HuH-7.5 (cell line): ENCODE measurements at regions not wholly inside any gene's neighbourhood (a gene's known extent, or its start where the extent isn't known, plus 50 kb on each side); places are given as distances from the start of the nearest gene placed in this dataset.
"Not testable (repeated sequence)": the region's sequence is repeated elsewhere in the genome, so short reads cannot be mapped to it uniquely, and the experiment has no call there.

ENCODE experiments used
- DNase-seq: peaks from one replicate; pipeline ENCODE4 v3.0.0; 2011; ENCODE audit warnings: low spot score

DNA sequence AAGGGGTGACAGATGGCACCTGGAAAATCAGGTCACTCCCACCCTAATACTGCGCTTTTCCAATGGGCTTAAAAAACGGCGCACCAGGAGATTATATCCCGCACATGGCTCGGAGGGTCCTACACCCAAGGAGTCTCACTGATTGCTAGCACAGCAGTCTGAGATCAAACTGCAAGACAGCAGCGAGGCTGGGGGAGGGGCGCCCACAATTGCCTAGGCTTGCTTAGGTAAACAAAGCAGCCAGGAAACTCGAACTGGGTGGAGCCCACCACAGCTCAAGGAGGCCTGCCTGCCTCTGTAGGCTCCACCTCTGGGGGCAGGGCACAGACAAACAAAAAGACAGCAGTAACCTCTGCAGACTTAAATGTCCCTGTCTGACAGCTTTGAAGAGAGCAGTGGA lies 205.7 kb upstream of the HTR1E start:
- not testable (repeated sequence) for DNase-seq

DNA sequence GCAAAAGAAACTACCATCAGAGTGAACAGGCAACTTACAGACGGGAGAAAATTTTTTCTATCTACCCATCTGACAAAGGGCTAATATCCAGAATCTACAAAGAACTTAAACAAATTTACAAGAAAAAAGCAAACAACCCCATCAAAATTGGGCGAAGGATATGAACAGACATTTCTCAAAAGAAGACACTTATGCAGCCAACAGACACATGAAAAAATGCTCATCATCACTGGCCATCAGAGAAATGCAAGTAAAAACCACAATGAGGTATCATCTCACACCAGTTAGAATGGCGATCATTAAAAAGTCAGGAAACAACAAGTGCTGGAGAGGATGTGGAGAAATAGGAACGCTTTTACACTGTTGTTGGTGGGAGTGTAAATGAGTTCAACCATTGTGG lies 206.6 kb upstream of the HTR1E start:
- not testable (repeated sequence) for DNase-seq

DNA sequence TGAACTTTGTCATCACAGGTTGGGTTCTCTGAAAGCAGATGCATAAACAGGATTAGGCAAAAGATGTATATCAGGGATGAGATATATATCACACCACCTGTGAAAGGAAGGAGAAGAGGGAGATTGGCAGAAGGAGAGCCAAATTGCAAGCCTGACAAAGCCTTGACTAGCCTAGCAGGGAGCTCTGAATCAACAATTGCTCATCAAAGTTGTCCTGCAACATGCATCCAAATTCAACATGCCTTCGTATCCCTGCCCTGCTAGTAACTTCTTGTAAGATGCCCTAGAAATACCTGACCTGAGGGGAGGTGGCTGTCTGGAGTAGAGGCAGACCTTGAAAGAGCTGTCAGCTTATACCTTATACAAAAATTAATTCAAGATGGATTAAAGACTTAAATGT lies 207.1 kb upstream of the HTR1E start:
- DNase-seq: no peak

DNA sequence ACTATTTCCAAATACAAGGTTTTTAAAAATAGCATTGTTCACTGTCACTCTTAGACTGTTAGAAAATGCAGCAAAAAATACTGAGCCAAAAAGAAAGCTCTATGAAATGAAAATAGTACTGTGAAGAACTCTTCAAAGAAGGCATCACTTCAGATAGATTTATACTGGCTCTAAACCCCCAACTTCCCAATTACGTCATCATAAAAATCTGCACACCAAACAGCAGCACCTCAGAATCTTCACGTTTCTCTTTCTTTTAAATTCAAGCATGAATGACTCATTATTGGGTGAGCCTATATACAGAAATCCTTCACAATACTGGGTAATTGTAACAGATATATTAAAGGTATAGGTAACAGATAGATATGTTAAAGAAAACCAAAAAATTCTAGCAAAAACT lies 208.4 kb upstream of the HTR1E start:
- no peak for DNase-seq

DNA sequence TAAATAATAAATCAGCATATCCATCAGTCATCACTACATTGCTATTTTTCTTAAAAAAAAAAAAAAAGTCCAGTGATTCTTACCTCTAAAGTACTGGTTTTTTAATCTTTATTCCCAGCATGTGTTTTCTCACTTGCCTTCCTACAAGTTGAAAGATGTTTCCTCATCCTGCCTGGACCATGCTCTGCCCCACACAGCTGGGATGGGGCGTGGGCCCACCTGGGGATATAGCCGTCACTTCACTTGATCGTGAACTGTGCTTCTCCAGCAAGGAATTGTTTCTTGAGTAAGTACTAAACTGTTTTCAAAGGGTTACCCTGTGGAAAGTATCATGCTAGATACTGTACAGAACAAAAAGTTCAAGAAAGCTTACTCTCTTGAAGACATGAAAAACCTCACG lies 212.6 kb upstream of the HTR1E start:
- no peak for DNase-seq

DNA sequence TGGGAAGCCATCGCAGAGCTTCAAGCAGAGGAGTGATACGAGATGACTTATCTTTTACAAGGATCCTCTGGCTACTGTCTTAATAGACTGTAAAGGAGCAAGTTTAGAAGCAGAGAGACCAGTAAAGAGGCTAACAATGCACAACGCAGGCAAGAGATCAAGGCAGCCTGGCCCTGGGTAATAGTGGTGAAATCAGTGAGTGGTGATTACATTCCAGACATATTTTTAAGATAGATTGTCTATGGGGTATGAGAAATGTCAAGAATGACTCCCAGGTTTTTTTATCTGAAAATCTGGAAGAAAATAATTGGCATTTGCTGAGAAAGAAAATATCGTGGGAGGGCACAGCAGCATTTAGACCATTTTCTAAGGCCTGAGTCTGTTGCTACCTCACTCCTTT lies 213.6 kb upstream of the HTR1E start:
- DNase-seq: no peak

DNA sequence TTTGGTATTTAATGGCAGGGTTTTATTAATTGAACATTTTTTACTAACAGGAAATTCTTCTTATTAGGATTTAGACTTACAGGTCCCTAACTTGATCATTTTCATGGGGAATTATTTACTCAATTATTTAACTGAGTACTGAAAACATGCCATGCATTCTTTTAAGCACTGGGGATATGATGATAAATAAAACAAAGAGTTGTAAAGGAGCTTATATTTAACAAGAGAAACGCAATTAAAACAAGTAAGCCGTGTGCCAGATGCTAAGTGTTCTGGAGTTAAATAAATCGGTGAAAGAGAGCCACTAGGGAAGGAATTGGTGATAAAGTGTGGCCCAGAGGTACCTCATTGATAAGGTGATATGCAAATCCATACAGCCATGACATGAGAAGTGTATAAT lies 214.2 kb upstream of the HTR1E start:
- DNase-seq: no peak

DNA sequence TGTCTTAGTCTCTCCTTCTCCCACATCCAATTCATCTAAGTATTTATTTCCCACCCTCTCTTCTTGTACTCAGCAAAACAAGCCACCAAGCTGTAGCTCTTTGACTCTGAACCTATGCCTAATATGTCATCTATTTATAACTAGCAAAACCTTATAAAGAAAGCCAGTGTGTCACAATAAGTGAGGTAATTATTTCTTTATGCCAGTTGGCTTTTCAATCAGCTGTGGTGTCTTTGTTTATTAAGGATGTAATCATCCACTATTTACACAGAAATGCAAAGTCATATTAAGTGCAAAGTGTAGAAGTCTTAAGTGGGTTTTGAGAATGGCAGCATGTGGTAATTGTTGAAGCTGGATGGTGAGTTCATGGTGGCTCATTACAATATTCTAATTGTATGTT lies 215.2 kb upstream of the HTR1E start:
- DNase-seq: no peak

DNA sequence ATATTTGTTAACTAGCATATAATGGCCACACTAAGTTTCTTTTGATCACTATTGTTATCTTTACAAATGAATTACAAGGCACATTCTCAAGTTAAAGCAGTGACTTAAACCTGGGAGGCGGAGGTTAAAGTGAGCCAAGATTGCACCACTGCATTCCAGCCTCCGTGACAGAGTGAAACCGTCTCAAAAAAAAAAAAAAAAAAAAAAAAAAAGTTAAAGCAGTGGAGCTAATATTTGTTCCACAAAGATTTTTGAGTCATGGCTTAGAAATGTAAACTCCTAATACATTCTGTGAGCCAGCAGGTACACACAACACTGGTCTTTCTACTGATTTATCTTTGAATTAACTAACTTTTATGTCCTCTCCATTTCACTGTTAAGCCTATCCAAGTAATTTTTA lies 221.7 kb upstream of the HTR1E start:
- DNase-seq: no peak

DNA sequence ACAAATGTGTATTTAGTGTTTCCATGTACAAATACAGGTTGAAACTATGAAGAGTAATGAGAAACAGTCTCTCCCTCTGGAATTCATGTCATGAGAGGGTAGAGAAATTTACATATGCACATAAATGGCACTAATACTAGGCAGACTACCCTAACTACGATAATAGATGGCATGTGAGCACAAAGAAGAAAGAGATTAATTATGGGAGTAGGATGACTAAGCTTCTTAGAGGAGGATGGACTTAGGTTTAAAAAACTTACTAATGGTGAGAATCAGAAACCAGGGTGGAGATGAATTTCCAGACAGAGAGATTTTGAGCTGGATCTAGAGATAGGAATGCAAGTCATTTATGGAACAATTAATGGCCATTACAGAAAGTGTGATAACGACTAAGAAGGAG lies 225.3 kb upstream of the HTR1E start:
- DNase-seq: no peak

DNA sequence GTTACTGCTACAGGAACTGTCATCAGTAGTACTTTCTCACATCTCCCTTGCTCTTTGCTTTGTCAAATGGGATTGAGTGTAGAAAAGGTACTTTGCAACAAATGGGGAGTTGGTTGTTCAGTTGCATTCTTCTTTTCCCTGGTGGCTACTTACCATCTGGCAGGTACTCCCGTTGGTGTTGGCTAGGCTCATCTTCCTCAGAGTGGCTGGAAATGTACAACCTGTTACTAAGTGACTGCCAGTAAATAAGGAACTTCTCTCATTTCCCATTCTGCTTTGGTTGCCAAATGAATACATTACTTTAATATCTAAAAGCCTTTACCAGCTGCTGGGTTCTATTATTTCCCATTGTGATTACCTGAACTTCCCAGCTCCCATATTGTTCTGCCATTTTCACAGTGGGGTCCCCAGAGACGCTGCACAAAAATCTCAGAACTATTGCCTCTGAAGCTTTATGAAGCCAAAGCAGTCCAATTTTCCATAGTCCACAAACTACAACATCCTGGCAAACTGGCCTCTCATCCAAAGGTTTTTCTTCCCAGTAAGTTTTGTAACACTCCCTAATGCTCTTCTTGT lies 229.7 kb upstream of the HTR1E start:
- DNase-seq: no peak

DNA sequence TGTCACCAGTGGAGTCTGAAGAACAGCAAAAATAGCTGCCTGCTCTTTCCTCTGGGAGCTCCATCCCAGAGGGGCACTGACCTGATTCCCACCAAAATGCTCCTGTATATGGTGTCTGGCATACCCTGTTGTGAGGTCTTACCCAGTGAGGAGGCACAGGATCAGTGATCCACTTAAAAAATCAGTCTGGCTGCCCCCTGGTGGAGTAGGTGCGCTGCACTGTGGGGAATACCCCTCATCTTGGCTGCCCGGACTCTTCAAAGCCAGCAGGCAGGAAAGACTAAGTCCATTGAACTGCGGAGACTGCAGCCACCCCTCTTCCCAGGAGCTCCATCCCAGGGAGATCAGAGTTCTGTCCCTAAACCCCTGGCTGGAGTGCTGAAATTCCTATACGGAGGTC lies 230.9 kb upstream of the HTR1E start:
- no peak for DNase-seq

DNA sequence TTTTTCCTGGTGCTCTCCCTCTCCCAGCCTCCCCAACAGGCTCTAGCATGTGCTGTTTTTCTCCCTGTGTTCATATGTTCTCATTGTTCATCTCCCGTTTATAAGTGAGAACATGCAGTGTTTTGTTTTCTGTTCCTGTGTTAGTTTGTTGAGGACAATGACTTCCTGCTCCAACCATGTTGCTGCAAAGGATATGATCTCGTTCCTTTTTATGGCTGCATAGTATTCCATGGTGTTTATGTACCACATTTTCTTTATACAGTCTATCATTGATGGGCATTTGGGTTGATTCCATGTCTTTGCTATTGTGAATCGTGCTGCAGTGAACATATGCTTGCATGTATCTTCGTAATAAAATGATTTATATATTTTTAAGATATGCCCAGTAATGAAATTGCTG lies 236.1 kb upstream of the HTR1E start:
- not testable (repeated sequence) for DNase-seq

DNA sequence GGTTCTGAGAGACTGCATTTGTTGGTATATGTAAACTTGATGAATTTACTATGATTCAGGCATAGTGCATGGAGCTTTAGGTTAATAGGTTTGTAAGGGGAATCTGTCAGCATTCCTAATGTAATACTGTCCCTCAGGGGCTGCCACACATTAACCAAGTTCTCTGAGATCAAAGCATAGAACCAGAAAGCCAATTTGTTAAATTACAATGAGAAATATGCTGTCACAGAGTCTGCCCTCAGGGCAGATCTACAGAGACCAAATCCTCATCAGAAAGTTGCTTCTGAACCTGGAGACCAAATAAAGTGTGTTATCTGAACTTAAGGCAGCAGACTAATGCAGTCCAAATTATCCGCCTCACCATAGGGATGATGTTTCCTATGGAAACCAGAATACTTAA lies 250.8 kb upstream of the HTR1E start:
- no peak for DNase-seq

DNA sequence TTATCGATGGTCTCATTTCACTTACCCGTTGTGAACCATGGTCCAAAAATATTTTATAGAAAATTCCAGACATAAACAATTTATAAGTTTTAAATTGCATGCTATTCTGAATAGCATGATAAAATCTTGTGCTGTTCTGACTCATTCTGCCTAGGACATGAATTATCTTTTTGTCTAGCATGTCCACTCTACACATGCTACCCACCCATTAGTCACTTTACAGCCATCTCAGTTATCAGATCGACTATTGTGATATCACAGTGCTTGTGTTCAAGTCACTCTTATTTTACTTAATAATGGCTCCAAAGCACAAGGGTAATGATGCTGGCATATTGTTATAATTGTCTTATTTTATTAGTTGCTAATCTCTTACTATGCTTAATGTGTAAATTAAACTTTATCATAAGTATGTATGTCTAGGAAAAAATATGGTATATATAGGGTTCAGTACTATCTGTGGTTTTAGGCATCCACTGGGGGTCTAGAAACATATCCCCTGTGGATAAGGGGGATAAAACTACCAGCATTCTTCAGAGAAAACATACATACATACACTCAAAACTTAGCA lies 252.0 kb upstream of the HTR1E start:
- DNase-seq: no peak

DNA sequence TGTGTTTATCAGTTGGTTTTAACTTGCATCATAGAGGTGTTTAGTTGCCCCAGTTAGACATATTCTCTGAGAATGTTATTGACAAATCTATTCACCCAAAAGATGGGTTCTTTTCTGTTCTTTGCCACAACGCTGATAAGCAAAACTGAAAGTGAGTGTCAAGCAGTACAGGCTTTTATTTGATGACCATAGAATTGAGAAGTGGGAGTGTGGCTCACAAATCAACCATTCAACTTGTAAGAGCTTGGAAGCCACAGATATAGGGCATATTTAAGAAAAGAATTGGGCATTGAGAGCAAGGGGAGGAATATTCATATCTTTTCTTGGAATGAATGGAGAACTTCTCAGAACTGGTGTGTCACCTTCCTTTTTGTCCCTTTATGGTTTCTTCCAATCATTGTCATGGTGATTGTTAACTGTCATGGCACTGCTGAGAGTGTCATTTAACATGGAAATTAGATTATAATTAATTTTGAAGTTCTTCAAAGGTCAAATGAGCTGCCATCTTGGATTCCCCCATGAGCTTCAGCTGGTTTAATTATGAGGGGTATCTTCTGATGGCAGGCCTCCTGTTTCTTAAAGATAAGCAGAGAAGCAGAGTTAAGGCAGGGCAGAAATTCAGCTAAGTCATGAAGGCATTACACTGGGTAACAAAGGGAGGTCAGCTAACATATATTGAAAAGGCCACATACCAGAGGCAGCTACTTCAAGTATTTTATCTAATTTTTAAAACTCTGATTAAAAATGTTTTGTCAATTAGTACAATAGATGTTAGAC lies 254.0 kb upstream of the HTR1E start:
- DNase-seq: no peak

DNA sequence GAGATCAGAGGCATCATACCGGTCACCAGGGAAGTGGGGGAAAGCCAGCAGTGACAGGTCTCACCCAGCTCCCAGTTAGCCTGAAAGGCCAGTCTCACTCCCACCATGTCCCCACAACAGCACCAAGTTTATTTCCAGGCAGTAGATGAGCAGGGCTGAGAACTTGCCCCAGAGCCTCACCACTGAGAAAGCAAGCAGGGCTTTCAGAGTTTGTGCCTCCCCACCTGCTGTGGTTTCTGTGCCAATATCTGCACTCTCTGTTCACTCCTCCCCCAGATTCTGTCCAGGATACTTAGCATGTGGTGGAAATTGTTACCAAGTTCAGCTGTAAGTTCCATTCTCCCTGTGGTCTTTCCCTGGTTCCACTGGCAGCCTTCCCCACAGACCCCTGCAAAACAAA lies 255.0 kb upstream of the HTR1E start:
- DNase-seq: no peak

DNA sequence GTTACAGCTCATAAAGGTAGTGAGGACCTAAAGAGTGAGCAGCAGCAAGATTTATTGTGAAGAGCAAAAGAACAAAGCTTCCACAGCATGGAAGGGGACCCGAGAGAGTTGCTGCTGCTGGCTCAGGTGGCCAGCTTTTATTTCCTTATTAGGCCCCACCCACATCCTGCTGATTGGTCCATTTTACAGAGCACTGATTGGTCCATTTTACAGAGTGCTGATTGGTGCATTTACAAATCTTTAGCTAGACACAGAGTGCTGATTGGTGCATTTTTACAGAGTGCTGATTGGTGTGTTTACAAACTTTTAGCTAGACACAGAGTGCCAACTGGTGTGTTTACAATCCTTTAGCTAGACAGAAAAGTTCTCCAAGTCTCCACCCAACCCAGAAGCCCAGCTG lies 256.2 kb upstream of the HTR1E start:
- not testable (repeated sequence) for DNase-seq

DNA sequence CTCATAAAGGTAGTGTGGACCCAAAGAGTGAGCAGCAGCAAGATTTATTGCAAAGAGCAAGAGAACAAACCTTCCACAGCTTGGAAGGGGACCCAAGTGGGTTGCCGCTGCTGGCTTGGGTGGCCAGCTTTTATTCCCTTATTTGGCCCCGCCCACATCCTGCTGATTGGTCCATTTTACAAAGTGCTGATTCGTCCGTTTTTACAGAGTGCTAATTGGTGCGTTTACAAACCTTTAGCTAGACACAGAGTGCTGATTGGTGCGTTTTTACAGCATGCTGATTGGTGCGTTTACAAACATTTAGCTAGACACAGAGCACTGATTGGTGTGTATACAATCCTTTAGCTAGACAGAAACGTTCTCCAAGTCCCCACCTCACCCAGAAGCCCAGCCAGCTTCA lies 265.2 kb upstream of the HTR1E start:
- not testable (repeated sequence) for DNase-seq

DNA sequence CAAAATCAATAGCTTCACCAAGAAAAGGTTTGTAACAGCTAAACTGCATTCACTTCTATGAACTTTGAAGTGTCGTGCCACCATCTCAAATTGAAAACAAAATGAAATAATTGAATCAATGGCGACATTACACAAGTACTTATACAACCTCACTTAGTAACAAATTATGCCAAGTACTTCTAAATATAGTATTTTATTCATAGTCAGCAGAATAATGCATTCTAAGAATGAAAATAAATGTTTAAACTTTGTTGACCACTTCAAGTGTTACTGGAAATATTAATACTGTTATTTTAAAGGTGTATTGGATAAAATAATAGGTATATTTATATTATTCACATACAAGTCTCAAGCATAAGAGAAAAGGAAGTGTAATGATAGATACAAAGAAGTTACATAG lies 280.1 kb upstream of the HTR1E start:
- no peak for DNase-seq

DNA sequence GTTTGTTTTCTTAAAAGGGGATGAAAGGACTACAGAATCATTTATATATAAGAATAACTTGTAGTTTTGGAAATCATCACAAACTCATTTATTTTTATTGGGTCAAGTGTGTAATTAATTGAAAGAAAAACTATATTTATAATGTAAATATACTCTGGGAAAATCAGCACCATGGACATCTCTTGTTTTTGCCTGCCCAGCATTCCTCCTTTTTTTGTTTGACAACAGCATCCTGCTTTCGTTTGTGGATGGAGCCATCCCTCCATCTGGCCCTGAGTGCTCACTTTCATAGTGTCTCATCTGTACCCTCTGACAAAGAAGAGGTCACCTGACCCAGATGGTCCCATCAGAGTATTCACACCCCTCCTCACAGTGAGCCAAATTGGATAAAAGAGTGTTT lies 308.2 kb upstream of the HTR1E start:
- no peak for DNase-seq

DNA sequence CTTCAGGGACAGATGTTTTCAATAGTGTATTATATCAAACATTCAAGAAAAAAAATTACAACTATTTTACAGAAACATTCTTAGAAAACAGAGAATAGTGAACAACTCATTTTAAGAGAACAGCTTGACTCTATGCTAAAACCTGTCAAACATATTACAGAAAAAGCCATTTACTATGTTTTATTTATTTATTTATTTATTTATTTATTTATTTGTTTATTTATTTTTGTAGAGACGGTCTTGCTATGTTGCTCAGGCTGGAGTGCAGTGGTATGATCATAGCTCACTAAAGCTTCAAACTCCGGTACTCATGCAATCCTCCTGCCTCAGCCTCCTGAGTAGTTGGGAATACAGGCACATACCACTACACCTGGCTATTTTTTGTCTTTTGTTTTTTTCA lies 317.9 kb upstream of the HTR1E start:
- DNase-seq: no peak

DNA sequence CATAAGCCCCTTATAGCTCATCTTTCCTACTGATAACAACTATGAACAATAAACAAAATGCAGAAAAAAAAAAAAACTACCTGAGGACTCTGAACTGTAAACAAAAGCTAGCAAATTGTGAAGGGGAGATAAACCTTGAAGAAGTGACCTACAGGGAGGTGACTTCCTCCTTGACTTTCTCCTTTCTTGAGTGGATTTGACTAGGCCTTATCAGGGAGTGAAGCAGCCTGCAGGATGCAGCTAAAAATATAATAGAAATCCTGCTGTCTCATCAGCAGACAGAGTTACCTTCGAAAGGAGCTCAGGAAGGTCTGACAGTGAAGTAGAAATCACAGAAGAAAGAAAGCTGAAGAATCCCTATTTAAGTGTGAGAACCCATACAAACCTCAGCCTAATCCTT lies 322.0 kb upstream of the HTR1E start:
- DNase-seq: no peak
